IPS DF 19.7 (cell line): ENCODE measurements at regions not wholly inside any gene's neighbourhood (a gene's known extent, or its start where the extent isn't known, plus 50 kb on each side); places are given as distances from the start of the nearest gene placed in this dataset.

Experiments used
- DNase-seq: peaks from one replicate; pipeline ENCODE4 v3.0.0-alpha.2; 2013; ENCODE audit warnings: low read depth, low spot score

DNA sequence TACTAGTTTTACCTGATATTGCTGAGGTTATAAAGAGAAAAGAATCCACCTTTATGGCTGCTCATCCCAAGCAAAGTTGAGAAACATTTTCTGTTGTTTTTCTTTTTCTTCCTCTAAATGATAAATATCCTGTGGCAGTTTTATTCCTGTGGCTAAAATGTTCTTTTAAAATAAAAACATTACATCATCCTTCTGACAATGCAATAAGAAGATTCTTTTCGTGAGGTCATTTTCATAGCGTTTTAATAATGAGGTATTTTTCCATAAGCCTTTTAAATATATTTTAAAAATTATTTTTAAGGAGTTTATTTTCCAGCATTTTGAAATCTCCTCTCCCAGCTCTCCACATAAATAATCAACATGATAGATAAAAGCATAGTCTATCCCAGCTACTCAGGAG is 52.8 kb upstream of the EPB41L3 start:
- no peak for DNase-seq
